ENCODE measurements at regions not wholly inside any gene's neighbourhood (a gene's known extent, or its start where the extent isn't known, plus 50 kb on each side); places are given as distances from the start of the nearest gene placed in this dataset.

GRCh38 chr2:37786191-37786698 lies 114.8 kb upstream of the CDC42EP3 start:
- H3K4me1 ChIP-seq (ENCODE audit: insufficient read depth, low read length, poor library complexity, severe bottlenecking): no peaks in the 10 kb centered on the region
- ChIA-PET POLR2A (ENCODE audit: low non-redundant PET) (no interaction called here), CTCF (no interaction called here)
- no peak overlapping the region for H3K27ac ChIP-seq (ENCODE audit: low read depth, low read length, poor library complexity, severe bottlenecking)
- H3K9me3 ChIP-seq (ENCODE audit: low read depth, low read length, poor library complexity, severe bottlenecking): peaks cover 7% of the 10 kb centered on the region
- no peak overlapping the region for H3K4me3 ChIP-seq (ENCODE audit: low read depth, low read length, poor library complexity, severe bottlenecking)
- DNase-seq (ENCODE audit: low spot score): no peak
- no TSS peak for BruUV-seq (replicated peaks)
- H3K36me3 ChIP-seq (ENCODE audit: insufficient read depth, low read length, poor library complexity, severe bottlenecking): no peaks in the 10 kb centered on the region
- H3K27me3 ChIP-seq (replicated peaks; ENCODE audit: insufficient read depth, low read depth, low read length, poor library complexity): peaks cover 5% of the 10 kb centered on the region
- intact Hi-C loops (cut with micrococcal nuclease; ENCODE audit: unreplicated experiment): no loop called here
- TF ChIP-seq EZH2 (IDR thresholded peaks at IDR 0.05; ENCODE audit: borderline replicate concordance, low read depth, low read length, poor library complexity, severe bottlenecking) (no peak), CTCF (conservative IDR thresholded peaks at IDR 0.05; ENCODE audit: low read depth, low read length) (no peak)

GRCh38 chr2:37786854-37787253 lies 115.4 kb upstream of the CDC42EP3 start:
- no peak overlapping the region for H3K27ac ChIP-seq (ENCODE audit: low read depth, low read length, poor library complexity, severe bottlenecking)
- CTCF ChIA-PET: no interaction called here

GRCh38 chr2:37788602-37789209 lies 117.3 kb upstream of the CDC42EP3 start:
- CTCF ChIA-PET: no interaction called here
- no peak for TF ChIP-seq CTCF (conservative IDR thresholded peaks at IDR 0.05; ENCODE audit: low read depth, low read length)
- TF ChIP-seq EZH2 (IDR thresholded peaks at IDR 0.05; ENCODE audit: borderline replicate concordance, low read depth, low read length, poor library complexity, severe bottlenecking): no peak
- POLR2A ChIA-PET (ENCODE audit: low non-redundant PET): no interaction called here

More at GRCh38 chr2:37786854-37787253, 115.4 kb upstream of the CDC42EP3 start:
- intact Hi-C loops (cut with micrococcal nuclease; ENCODE audit: unreplicated experiment): no loop called here
- POLR2A ChIA-PET (ENCODE audit: low non-redundant PET): no interaction called here
- Histone ChIP-seq H3K9me3 (ENCODE audit: low read depth, low read length, poor library complexity, severe bottlenecking) (peaks cover 7% of the 10 kb centered on the region), H3K27me3 (replicated peaks; ENCODE audit: insufficient read depth, low read depth, low read length, poor library complexity) (peaks cover 11% of the 10 kb centered on the region), H3K4me3 (ENCODE audit: low read depth, low read length, poor library complexity, severe bottlenecking) (no peak overlapping the region), H3K4me1 (ENCODE audit: insufficient read depth, low read length, poor library complexity, severe bottlenecking) (no peaks in the 10 kb centered on the region), H3K36me3 (ENCODE audit: insufficient read depth, low read length, poor library complexity, severe bottlenecking) (no peaks in the 10 kb centered on the region)
- no peak for DNase-seq (ENCODE audit: low spot score)
- no TSS peak for BruUV-seq (replicated peaks)
- TF ChIP-seq CTCF (conservative IDR thresholded peaks at IDR 0.05; ENCODE audit: low read depth, low read length) (no peak), EZH2 (IDR thresholded peaks at IDR 0.05; ENCODE audit: borderline replicate concordance, low read depth, low read length, poor library complexity, severe bottlenecking) (no peak)

More at GRCh38 chr2:37788602-37789209, 117.3 kb upstream of the CDC42EP3 start:
- Histone ChIP-seq H3K4me1 (ENCODE audit: insufficient read depth, low read length, poor library complexity, severe bottlenecking) (no peaks in the 10 kb centered on the region), H3K27me3 (replicated peaks; ENCODE audit: insufficient read depth, low read depth, low read length, poor library complexity) (peaks cover 29% of the 10 kb centered on the region), H3K4me3 (ENCODE audit: low read depth, low read length, poor library complexity, severe bottlenecking) (no peak overlapping the region), H3K27ac (ENCODE audit: low read depth, low read length, poor library complexity, severe bottlenecking) (no peak overlapping the region), H3K36me3 (ENCODE audit: insufficient read depth, low read length, poor library complexity, severe bottlenecking) (no peaks in the 10 kb centered on the region), H3K9me3 (ENCODE audit: low read depth, low read length, poor library complexity, severe bottlenecking) (peaks cover 7% of the 10 kb centered on the region)
- intact Hi-C loops (cut with micrococcal nuclease; ENCODE audit: unreplicated experiment): no loop called here
- BruUV-seq (replicated peaks): no TSS peak
- no peak for DNase-seq (ENCODE audit: low spot score)

Measured in A673 (cell line).